HG02943 (cell line): ENCODE measurements at regions not wholly inside any gene's neighbourhood (a gene's known extent, or its start where the extent isn't known, plus 50 kb on each side); places are given as distances from the start of the nearest gene placed in this dataset.

Experiments
- ATAC-seq: cut with Tn5 transposase; IDR thresholded peaks from one replicate; pipeline ENCODE4 v1.9.1; 2021; ENCODE audit warnings: mild to moderate bottlenecking, low read depth, moderate library complexity; ENCODE audit not compliant: unreplicated experiment

- no peak for ATAC-seq
Measured at GRCh38 chr2:129781749-129782632, 197.5 kb upstream of the RAB6C start.

GRCh38 chr2:129782633-129782990 lies 196.9 kb upstream of the RAB6C start:
- ATAC-seq, result no peak

- ATAC-seq, result no peak
Measured at GRCh38 chr2:129784486-129784885, 195.0 kb upstream of the RAB6C start.

- ATAC-seq, result no peak
Measured at GRCh38 chr2:129791712-129792111, 187.8 kb upstream of the RAB6C start.

GRCh38 chr2:129793431-129793902 lies 186.0 kb upstream of the RAB6C start:
- ATAC-seq, result no peak

- no peak for ATAC-seq
Measured at GRCh38 chr2:129794116-129794515, 185.3 kb upstream of the RAB6C start.

GRCh38 chr2:129794540-129794939 lies 184.9 kb upstream of the RAB6C start:
- ATAC-seq, result no peak

- ATAC-seq, result no peak
Measured at GRCh38 chr2:129796225-129796624, 183.2 kb upstream of the RAB6C start.

GRCh38 chr2:129796801-129797488 lies 182.5 kb upstream of the RAB6C start:
- ATAC-seq, result no peak

- ATAC-seq, result no peak
Measured at GRCh38 chr2:129797489-129798300, 181.8 kb upstream of the RAB6C start.

GRCh38 chr2:129798301-129798581 lies 181.2 kb upstream of the RAB6C start:
- ATAC-seq, result no peak

- ATAC-seq, result no peak
Measured at GRCh38 chr2:129798626-129799025, 180.8 kb upstream of the RAB6C start.

- ATAC-seq, result no peak
Measured at GRCh38 chr2:129799036-129799958, 180.2 kb upstream of the RAB6C start.

- no peak for ATAC-seq
Measured at GRCh38 chr2:129800285-129800684, 179.2 kb upstream of the RAB6C start.

GRCh38 chr2:129800686-129801085 lies 178.8 kb upstream of the RAB6C start:
- no peak for ATAC-seq

GRCh38 chr2:129801575-129801974 lies 177.9 kb upstream of the RAB6C start:
- no peak for ATAC-seq

- ATAC-seq, result no peak
Measured at GRCh38 chr2:129802290-129802689, 177.2 kb upstream of the RAB6C start.

GRCh38 chr2:129803032-129803431 lies 176.4 kb upstream of the RAB6C start:
- ATAC-seq, result no peak

GRCh38 chr2:129803871-129804270 lies 175.6 kb upstream of the RAB6C start:
- no peak for ATAC-seq

GRCh38 chr2:129805899-129806298 lies 173.6 kb upstream of the RAB6C start:
- ATAC-seq, result no peak
